GM19240 (cell line): ENCODE measurements at regions not wholly inside any gene's neighbourhood (a gene's known extent, or its start where the extent isn't known, plus 50 kb on each side); places are given as distances from the start of the nearest gene placed in this dataset.
"Not testable (repeated sequence)": the region's sequence is repeated elsewhere in the genome, so short reads cannot be mapped to it uniquely, and the experiment has no call there.

Source experiments
- DNase-seq: peaks from one replicate; pipeline ENCODE4 v3.0.0; 2011; ENCODE audit warnings: low spot score; ENCODE audit not compliant: insufficient read length

DNA sequence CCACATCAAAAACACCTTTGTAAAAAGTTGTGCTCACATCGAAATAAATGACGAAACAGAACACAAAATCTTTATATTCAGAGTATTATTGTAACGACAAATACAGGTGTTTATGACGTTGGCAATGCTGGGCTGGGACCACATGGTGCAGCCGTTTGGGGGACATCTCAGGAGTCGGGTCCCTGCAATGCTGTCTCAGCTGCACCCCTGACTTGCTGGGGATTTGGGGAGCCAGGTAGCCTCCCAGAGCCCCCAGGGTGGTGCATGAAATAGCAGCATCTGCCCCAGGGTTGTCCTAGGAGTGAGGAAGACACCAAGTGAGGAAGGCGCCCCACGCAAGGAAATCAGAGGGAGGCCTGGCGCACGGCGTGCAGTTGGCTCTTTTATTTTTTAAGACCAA lies 1526.8 kb downstream of the BRD1 start:
- DNase-seq: no peak

DNA sequence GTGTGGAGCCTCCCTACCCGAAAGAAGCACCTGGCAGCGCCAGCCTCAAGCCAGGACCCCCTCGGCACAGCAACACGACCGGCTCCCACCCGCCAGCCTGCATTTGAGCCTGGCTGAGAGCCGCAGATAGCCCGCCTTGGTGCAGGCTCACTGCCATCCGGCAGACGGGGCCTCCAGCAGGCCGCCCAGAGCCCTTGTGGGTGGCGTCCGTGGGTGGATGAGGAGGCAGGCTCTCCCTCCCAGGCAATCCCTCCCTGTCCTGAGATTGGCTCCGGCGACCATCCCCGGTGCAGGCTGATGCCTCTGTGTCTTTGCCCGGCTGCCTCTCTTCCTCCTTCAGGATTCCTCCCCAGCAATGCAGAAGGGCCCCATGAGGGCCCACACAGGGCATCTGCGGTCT lies 1527.9 kb downstream of the BRD1 start:
- no peak for DNase-seq

DNA sequence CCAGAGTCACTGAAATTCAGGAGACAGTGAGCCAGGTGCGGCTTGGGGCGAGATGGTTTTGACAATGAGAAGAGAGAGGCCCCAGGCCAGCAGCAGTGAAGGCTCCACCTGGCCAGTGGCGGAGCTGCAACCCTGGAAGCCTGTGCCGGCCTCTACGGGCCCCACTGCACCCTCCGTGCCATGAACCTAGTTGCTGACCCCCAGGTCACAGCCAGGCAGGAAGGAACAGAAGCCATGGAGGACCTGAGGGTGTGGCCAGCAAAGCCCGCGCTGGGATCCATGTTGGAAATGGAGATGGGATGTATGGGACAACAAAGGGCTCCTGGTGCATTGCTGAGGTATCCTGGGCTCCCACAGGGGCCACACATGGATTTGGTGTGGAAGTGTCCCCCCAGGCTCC lies 1528.5 kb downstream of the BRD1 start:
- no peak for DNase-seq

DNA sequence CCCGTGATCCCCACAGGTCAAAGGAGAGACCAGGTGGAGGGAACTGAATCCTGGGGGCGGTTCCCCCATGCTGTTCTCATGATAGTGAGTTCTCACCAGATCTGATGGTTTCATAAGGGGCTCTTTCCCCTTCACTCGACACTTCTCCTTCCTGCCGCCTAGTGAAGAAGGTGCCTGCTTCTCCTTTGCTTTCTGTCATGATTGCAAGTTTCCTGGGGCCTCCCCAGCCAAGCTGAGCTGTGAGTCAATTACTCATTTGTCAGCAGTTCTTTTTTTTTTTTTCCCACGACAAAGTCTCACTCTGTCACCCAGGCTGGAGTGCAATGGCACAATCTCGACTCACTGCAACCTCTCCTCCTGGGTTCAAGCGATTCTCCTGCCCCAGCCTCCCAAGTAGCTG lies 1530.4 kb downstream of the BRD1 start:
- DNase-seq: no peak

- not testable (repeated sequence) for DNase-seq
Measured at GRCh38 chr22:48289954-48290353, 1527.5 kb downstream of the TBC1D22A start.

DNA sequence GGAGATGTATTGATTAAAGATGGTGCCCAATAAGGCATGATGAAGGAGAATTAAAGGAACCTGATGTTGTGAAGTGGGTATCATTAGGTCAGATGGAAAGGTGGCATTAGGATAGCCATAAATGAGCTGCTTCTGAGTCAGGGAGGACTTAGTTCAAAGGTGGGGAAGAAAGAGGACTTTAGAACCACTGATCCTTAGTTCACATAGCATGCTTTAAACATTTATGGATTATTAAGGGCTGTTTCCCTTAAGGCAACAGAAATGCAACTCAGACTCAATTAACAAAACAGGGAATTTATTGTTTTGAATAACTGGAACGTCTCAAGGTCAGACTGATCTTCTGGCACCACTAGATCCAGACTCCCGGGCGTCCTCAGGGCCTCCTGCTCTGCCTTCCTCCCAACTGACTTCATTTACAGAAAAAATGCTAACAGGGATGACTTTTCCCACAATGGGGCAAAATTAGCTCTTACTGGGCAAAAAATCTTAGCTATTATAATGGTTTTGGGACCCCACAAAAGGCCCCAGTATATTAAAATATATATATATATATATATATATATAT lies 1526.0 kb downstream of the TBC1D22A start:
- DNase-seq: no peak

GRCh38 chr22:48287031-48287430 lies 1524.6 kb downstream of the TBC1D22A start:
- DNase-seq: no peak

- DNase-seq: no peak
Measured at GRCh38 chr22:48284671-48285070, 1522.2 kb downstream of the TBC1D22A start.

- no peak for DNase-seq
Measured at GRCh38 chr22:48282804-48283203, 1520.4 kb downstream of the TBC1D22A start.

DNA sequence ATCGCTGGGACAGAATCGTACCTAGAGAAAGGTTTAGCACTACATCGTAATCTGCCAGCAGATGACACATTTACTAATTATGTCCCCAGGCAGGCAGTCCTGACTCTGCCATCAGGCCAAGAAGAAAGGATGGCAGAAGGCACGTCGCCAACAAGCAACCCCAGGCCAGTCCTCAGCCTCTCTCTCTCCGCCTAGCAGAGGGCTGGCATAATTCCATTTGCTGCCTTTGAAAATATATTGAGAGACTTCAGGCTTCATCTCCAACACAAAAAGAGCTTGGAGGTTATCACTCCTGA lies 1517.0 kb downstream of the TBC1D22A start:
- DNase-seq: no peak

DNA sequence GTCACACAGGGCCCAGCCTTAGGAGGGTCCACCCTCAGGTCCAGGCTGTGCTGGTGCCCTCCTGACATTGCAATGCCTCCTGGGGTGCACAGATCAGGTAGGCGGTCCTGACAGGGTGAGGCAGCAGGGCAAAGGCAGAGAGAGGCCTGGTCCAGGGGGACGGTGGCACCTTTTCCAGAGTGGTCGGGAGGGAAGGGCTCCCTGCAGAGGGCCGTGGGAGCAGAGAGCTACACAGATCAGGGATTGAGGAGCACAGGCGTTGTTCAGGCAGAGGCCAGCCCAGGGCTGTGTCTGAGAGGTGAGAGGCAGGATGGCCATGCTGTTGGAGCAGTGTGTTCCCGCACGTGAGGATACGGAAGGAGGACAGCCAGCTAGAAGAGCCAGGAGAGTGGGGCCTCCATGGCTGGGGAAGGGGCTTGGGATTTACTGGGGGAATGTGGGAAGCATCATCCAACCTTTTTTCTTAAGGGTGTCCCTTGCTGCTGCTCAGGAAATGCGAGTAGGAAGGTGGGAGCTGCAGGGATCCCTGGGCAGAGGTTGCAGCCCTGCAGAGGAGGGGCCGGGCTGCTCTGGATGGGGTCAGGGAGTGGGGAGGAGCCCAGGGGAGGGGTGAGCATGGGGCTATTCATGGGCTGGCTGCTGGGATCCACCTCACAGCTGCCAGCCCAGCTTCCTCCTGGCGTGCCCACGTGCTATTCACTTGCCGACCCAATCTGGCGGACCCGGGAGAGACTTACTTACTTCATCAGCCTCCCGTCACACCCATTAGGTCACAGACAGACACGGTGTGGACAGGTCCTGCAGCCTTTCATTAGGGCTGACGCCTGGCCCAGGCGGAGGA lies 1516.4 kb downstream of the TBC1D22A start:
- DNase-seq: no peak

DNA sequence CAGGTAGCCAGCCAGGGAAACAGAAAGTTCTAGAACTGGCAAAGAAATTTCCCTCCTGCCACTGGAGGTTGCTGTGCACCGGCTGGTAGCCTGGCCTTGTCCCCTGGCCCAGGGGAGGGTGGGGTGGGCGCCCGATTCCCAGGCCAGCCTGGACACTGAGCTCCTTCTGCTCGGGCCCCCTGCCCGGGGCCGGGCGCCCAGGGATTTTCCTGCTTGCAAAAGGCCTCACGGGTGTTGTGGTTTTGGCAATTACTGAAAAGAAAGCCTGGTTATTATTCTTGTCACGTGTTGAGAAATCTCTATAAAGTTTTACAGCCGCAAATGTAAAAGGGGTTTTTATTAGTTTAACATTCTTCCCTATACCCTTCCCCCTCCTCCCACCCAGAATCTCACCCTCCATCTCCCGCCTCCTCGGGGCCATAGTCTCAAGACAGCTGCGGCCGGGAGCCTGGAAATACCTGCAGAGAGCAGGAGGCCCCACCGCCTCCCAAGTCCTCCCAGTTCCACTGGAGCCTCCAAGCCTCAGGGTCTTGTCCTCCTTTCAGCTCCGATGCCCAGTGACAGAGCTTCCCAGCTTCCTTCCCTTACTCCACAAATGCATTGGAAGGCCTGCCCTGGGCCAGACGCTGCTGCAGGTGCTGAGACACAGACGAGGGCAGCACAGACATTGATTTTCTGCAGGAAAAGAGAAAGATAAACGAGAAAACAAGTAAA lies 1515.6 kb downstream of the TBC1D22A start:
- no peak for DNase-seq

GRCh38 chr22:48276994-48277867 lies 1514.8 kb downstream of the TBC1D22A start:
- DNase-seq: no peak

DNA sequence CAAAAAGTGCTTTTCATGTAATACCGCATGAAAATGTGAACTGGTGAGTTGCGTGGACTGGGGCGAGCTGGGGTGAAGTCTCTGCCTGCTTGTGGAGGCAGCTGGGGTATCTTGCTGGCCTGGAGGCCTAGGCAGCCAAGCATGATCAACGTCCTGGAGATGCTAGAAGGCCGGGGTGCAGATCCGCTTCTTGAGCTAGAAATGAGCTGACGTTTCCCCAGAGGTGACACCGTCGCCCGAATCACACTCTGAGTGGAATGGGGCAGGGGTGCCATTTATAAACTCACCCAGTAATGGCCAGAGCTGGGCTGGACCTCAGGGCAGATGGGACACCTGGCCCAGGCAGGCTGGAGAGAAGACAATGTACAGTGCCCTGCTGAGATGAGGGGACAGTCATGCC lies 1513.0 kb downstream of the TBC1D22A start:
- DNase-seq: no peak

GRCh38 chr22:48270731-48271130 lies 1508.3 kb downstream of the TBC1D22A start:
- no peak for DNase-seq

GRCh38 chr22:48268771-48269552 lies 1506.5 kb downstream of the TBC1D22A start:
- DNase-seq: no peak

DNA sequence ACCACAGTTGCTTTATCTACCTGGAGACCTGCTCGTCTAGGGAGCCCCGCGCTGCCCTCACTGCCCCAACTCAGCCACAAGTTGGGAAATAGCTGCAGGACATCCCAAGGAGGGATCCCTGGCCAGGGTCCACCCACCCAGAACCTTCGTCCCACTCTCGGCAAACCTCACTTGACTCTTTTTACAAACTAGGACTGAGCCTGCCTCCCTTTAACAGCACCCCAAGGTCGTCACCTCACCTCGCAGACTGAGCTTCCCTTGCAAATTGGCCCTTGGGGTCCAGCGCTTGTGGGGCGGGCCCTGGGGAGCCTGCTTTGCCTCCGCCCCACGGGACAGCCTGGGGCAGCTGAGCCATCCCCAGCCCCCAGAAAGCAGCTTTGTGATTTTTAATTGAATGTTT lies 1505.8 kb downstream of the TBC1D22A start:
- DNase-seq: no peak

DNA sequence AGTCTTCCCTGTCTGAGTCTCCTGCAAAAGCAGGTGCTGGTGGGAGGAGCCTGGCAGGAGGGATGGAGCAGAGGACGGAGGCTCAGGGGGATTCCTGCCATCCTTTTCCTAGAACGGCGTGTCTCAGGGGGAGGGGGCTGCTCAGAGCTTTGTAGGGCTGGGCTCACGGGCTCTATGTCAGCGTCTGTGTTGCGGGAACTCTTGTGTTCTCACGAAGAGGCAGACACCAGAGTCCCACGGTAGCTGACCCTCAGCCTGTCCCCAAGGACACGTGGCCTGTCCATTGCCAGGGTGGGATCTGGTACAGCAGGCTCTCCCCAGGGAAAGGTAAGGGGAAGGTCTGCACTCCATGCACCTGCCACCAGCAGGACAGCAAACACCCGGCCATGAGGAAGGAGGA lies 1505.2 kb downstream of the TBC1D22A start:
- DNase-seq: no peak

DNA sequence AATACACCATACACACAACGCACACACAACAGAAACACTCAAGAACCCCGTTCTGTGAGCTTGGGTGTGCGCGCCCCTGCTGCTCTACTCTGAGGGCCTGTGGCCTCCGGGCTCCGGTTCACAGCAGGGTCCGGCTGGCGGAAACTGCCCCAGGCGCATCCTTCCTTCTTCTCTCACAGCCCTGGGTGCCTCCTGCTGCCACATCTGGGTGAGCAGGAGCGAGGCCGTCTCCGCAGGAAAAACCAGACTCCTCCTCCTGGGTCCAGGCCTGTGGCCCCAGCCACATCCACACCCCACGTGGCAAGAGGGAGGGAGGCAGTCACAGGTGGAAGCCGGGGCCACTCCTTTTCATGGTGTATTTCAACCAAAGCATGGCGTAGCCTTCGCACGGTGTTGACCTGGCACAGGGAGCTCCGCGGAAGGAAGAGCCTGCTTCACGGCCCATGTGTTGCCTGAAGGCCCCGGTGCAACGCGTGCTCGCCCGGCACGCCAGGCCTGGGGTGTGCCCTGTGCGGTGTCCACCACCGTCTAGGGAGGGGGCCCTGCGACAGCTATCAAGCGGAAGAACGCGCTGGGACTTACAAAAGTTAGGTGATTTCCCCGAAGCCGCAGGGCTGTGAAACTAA lies 1502.7 kb downstream of the TBC1D22A start:
- no peak for DNase-seq

DNA sequence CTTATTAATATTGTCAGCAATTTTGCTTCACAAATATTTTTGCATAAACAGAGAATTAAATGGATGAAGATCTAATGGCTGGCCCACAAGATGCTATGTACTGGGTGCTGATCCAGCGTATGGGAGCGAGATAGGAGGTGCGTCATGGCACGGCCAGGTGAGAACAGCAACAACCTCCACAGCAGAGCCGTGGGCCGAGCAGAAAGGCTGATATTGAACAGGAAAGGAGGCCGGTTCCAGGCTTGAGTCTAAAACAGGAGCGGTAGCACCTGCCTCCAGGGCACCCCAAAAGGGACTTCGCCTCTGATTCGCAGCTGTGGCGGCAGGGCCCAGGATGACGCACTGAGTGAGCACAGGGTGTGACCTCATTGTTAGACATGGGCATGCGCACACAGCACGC lies 1502.1 kb downstream of the TBC1D22A start:
- no peak for DNase-seq
